ENCODE measurements at regions not wholly inside any gene's neighbourhood (a gene's known extent, or its start where the extent isn't known, plus 50 kb on each side); places are given as distances from the start of the nearest gene placed in this dataset.

- no peak overlapping the region for H3K4me3 ChIP-seq (ENCODE audit: low read depth, low read length)
- no peak for DNase-seq (ENCODE audit: low read depth)
- TF ChIP-seq MAX (IDR thresholded peaks at IDR 0.05; ENCODE audit: low read depth, low read length): no peak
- TF ChIP-seq POLR2A (IDR thresholded peaks at IDR 0.05; ENCODE audit: extremely low read depth, insufficient read length): no peak
- no peak for TF ChIP-seq CTCF (IDR thresholded peaks at IDR 0.05; ENCODE audit: low read depth, low read length)
- TF ChIP-seq MYC (IDR thresholded peaks at IDR 0.05; ENCODE audit: low read depth, low read length): no peak
Measured at GRCh38 chr6:147906361-147906760, 397.9 kb downstream of the SAMD5 start.

GRCh38 chr6:147909640-147910039 lies 401.1 kb downstream of the SAMD5 start:
- no peak for TF ChIP-seq CTCF (IDR thresholded peaks at IDR 0.05; ENCODE audit: low read depth, low read length)
- no peak for TF ChIP-seq MAX (IDR thresholded peaks at IDR 0.05; ENCODE audit: low read depth, low read length)
- no peak for TF ChIP-seq MYC (IDR thresholded peaks at IDR 0.05; ENCODE audit: low read depth, low read length)
- no peak for TF ChIP-seq POLR2A (IDR thresholded peaks at IDR 0.05; ENCODE audit: extremely low read depth, insufficient read length)
- DNase-seq (ENCODE audit: low read depth): no peak
- H3K4me3 ChIP-seq (ENCODE audit: low read depth, low read length): no peak overlapping the region

GRCh38 chr6:147910281-147910680 lies 401.8 kb downstream of the SAMD5 start:
- no peak overlapping the region for H3K4me3 ChIP-seq (ENCODE audit: low read depth, low read length)
- no peak for DNase-seq (ENCODE audit: low read depth)
- TF ChIP-seq CTCF (IDR thresholded peaks at IDR 0.05; ENCODE audit: low read depth, low read length) (no peak), MAX (IDR thresholded peaks at IDR 0.05; ENCODE audit: low read depth, low read length) (no peak), POLR2A (IDR thresholded peaks at IDR 0.05; ENCODE audit: extremely low read depth, insufficient read length) (no peak)

GRCh38 chr6:147911057-147911456 lies 402.6 kb downstream of the SAMD5 start:
- TF ChIP-seq MYC (IDR thresholded peaks at IDR 0.05; ENCODE audit: low read depth, low read length) (no peak), POLR2A (IDR thresholded peaks at IDR 0.05; ENCODE audit: extremely low read depth, insufficient read length) (no peak), CTCF (IDR thresholded peaks at IDR 0.05; ENCODE audit: low read depth, low read length) (no peak), MAX (IDR thresholded peaks at IDR 0.05; ENCODE audit: low read depth, low read length) (no peak)
- no peak for DNase-seq (ENCODE audit: low read depth)
- H3K4me3 ChIP-seq (ENCODE audit: low read depth, low read length): no peak overlapping the region

GRCh38 chr6:147911686-147912085 lies 403.2 kb downstream of the SAMD5 start:
- H3K4me3 ChIP-seq (ENCODE audit: low read depth, low read length): no peak overlapping the region
- TF ChIP-seq CTCF (IDR thresholded peaks at IDR 0.05; ENCODE audit: low read depth, low read length) (no peak), MAX (IDR thresholded peaks at IDR 0.05; ENCODE audit: low read depth, low read length) (no peak), MYC (IDR thresholded peaks at IDR 0.05; ENCODE audit: low read depth, low read length) (no peak), POLR2A (IDR thresholded peaks at IDR 0.05; ENCODE audit: extremely low read depth, insufficient read length) (no peak)
- DNase-seq (ENCODE audit: low read depth): no peak

- no peak overlapping the region for H3K4me3 ChIP-seq (ENCODE audit: low read depth, low read length)
- TF ChIP-seq CTCF (IDR thresholded peaks at IDR 0.05; ENCODE audit: low read depth, low read length) (no peak), POLR2A (IDR thresholded peaks at IDR 0.05; ENCODE audit: extremely low read depth, insufficient read length) (no peak), MAX (IDR thresholded peaks at IDR 0.05; ENCODE audit: low read depth, low read length) (no peak), MYC (IDR thresholded peaks at IDR 0.05; ENCODE audit: low read depth, low read length) (no peak)
- DNase-seq (ENCODE audit: low read depth): no peak
Measured at GRCh38 chr6:147922799-147923198, 414.3 kb downstream of the SAMD5 start.
